Cardiac muscle cell (in vitro differentiated cells and primary cell): ENCODE measurements at regions not wholly inside any gene's neighbourhood (a gene's known extent, or its start where the extent isn't known, plus 50 kb on each side); places are given as distances from the start of the nearest gene placed in this dataset.

ENCODE experiments used
- DNase-seq, 2 donors: peaks; one replicate each; pipeline versions ENCODE4 v3.0.0 to v3.0.0-alpha.2; 2010 to 2017; ENCODE audit warnings: low read depth in 1 of 2, low spot score in 1 of 2
- H3K27ac ChIP-seq: fragments of 200-600 bp; sonication (generic); 2 replicates; pipeline ENCODE4 v1.5.1; 2016
- H3K27me3 ChIP-seq: fragments of 200-600 bp; sonication (generic); 2 replicates; pipeline ENCODE4 v1.6.0; 2016; ENCODE audit warnings: control low read depth
- H3K36me3 ChIP-seq: fragments of 200-600 bp; sonication (generic); 2 replicates; pipeline ENCODE4 v1.5.1; 2016; ENCODE audit warnings: control low read depth
- H3K4me1 ChIP-seq: fragments of 200-600 bp; sonication (generic); 2 replicates; pipeline ENCODE4 v1.8.1; 2017; ENCODE audit warnings: low read depth, mild to moderate bottlenecking, mixed run types
- H3K4me3 ChIP-seq: fragments of 200-600 bp; sonication (generic); 2 replicates; pipeline ENCODE4 v1.5.1; 2016; ENCODE audit warnings: mild to moderate bottlenecking
- H3K9me3 ChIP-seq: fragments of 200-600 bp; sonication (generic); 2 replicates; pipeline ENCODE4 v1.5.1; 2017; ENCODE audit warnings: low read depth, mild to moderate bottlenecking, control low read depth
- CTCF ChIP-seq: IDR thresholded peaks from 2 replicates; pipeline ENCODE4 v1.5.1; 2012; ENCODE audit warnings: low read depth, mild to moderate bottlenecking, low read length

- Histone ChIP-seq H3K27ac (no peak overlapping the region), H3K36me3 (no peaks in the 10 kb centered on the region), H3K4me1 (no peaks in the 10 kb centered on the region), H3K4me3 (no peak overlapping the region), H3K9me3 (no peaks in the 10 kb centered on the region), H3K27me3 (no peaks in the 10 kb centered on the region)
- DNase-seq = no peak
- TF ChIP-seq CTCF = no peak
Observed at GRCh38 chr11:70702040-70702648, 303.8 kb downstream of the CTTN start.

- Histone ChIP-seq H3K4me3 (no peak overlapping the region), H3K27me3 (no peaks in the 10 kb centered on the region), H3K27ac (no peak overlapping the region), H3K9me3 (no peaks in the 10 kb centered on the region), H3K36me3 (no peaks in the 10 kb centered on the region), H3K4me1 (no peaks in the 10 kb centered on the region)
- no peak for DNase-seq
- no peak for TF ChIP-seq CTCF
Observed at GRCh38 chr11:70703141-70704064, 305.1 kb downstream of the CTTN start.

- no peak for DNase-seq
- Histone ChIP-seq H3K9me3 (no peaks in the 10 kb centered on the region), H3K27me3 (no peaks in the 10 kb centered on the region), H3K36me3 (no peaks in the 10 kb centered on the region), H3K4me3 (no peak overlapping the region), H3K4me1 (no peaks in the 10 kb centered on the region), H3K27ac (no peak overlapping the region)
- TF ChIP-seq CTCF = no peak
Observed at GRCh38 chr11:70705097-70705496, 306.8 kb downstream of the CTTN start.

- Histone ChIP-seq H3K4me3 (no peak overlapping the region), H3K4me1 (no peaks in the 10 kb centered on the region), H3K9me3 (no peaks in the 10 kb centered on the region), H3K27me3 (no peaks in the 10 kb centered on the region), H3K27ac (no peak overlapping the region), H3K36me3 (no peaks in the 10 kb centered on the region)
- no peak for DNase-seq
- TF ChIP-seq CTCF = no peak
Observed at GRCh38 chr11:70705930-70706329, 307.6 kb downstream of the CTTN start.

- Histone ChIP-seq H3K27me3 (no peaks in the 10 kb centered on the region), H3K4me3 (no peak overlapping the region), H3K9me3 (no peaks in the 10 kb centered on the region), H3K36me3 (no peaks in the 10 kb centered on the region), H3K4me1 (no peaks in the 10 kb centered on the region), H3K27ac (no peak overlapping the region)
- no peak for TF ChIP-seq CTCF
- no peak for DNase-seq
Observed at GRCh38 chr11:70707821-70708220, 309.5 kb downstream of the CTTN start.
